ENCODE measurements at regions not wholly inside any gene's neighbourhood (a gene's known extent, or its start where the extent isn't known, plus 50 kb on each side); places are given as distances from the start of the nearest gene placed in this dataset.

DNA sequence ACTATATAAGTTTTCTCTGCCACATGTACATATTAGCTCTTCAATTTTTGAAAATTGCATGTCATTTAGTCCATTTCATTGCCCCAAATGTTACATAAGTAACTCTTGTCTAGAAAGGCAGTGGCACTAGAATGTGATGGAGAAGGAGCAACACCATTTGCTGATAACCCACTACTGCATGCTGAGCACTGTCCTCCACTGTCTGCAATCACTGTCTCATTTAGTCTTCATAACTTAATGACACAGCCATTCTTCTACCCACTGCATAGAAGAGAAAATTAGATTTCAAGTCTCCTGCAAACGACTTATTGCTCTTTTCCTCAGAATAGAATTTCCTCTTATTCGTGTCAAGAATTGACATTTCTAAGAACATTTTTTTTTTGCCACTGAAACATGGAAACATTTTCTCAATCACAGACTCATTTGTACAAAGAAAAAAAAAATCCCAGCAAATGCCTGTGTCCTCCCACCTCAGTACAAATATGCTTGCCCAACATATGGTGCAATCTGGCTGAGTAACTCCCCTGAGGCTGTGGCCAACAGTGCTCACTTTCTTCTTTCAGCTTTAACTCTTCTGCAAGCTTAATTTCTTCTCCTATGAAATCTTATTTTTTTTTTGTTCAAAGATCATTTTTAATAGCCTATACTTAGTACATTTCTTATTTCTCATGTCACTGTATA is 768.6 kb upstream of the HS6ST1 start:
- peak in 1 of 2 experiments; percentile 9 for DNase-seq (ENCODE audit: low read depth in 1 of 2, low spot score in 1 of 2)
- TF ChIP-seq, protein P1, sequence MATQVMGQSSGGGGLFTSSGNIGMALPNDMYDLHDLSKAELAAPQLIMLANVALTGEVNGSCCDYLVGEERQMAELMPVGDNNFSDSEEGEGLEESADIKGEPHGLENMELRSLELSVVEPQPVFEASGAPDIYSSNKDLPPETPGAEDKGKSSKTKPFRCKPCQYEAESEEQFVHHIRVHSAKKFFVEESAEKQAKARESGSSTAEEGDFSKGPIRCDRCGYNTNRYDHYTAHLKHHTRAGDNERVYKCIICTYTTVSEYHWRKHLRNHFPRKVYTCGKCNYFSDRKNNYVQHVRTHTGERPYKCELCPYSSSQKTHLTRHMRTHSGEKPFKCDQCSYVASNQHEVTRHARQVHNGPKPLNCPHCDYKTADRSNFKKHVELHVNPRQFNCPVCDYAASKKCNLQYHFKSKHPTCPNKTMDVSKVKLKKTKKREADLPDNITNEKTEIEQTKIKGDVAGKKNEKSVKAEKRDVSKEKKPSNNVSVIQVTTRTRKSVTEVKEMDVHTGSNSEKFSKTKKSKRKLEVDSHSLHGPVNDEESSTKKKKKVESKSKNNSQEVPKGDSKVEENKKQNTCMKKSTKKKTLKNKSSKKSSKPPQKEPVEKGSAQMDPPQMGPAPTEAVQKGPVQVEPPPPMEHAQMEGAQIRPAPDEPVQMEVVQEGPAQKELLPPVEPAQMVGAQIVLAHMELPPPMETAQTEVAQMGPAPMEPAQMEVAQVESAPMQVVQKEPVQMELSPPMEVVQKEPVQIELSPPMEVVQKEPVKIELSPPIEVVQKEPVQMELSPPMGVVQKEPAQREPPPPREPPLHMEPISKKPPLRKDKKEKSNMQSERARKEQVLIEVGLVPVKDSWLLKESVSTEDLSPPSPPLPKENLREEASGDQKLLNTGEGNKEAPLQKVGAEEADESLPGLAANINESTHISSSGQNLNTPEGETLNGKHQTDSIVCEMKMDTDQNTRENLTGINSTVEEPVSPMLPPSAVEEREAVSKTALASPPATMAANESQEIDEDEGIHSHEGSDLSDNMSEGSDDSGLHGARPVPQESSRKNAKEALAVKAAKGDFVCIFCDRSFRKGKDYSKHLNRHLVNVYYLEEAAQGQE (IDR thresholded peaks at IDR 0.05; ENCODE audit: insufficient replicate concordance, low read depth): no peak
- TF ChIP-seq POLR2AphosphoS5 (IDR thresholded peaks at IDR 0.05; ENCODE audit: low read depth): no peak
- no peak for TF ChIP-seq GABPA (IDR thresholded peaks at IDR 0.05; ENCODE audit: low read depth)
- no peak for TF ChIP-seq CTCF (IDR thresholded peaks at IDR 0.05; ENCODE audit: insufficient read depth, low read length)
- TF ChIP-seq SPI1 (IDR thresholded peaks at IDR 0.05; ENCODE audit: borderline replicate concordance, low read depth): no peak
- no peak overlapping the region for H3K27ac ChIP-seq (replicated peaks)

GRCh38 chr2:129091620-129092019 is 773.0 kb upstream of the HS6ST1 start:
- no peak overlapping the region for H3K4me3 ChIP-seq (replicated peaks; ENCODE audit: insufficient read depth, low read length)
- no peak for DNase-seq (ENCODE audit: low read depth in 1 of 2, low spot score in 1 of 2)
- no peaks in the 10 kb centered on the region for H3K27me3 ChIP-seq (ENCODE audit: insufficient read depth, poor library complexity, severe bottlenecking)
- H3K27ac ChIP-seq (replicated peaks): no peak overlapping the region
- TF ChIP-seq CTCF (IDR thresholded peaks at IDR 0.05; ENCODE audit: insufficient read depth, low read length) (no peak), GABPA (IDR thresholded peaks at IDR 0.05; ENCODE audit: low read depth) (no peak), POLR2AphosphoS5 (IDR thresholded peaks at IDR 0.05; ENCODE audit: low read depth) (no peak), SPI1 (IDR thresholded peaks at IDR 0.05; ENCODE audit: borderline replicate concordance, low read depth) (no peak)
- TF ChIP-seq, protein P1 (IDR thresholded peaks at IDR 0.05; ENCODE audit: insufficient replicate concordance, low read depth): no peak

More for the DNA sequence above, 768.6 kb upstream of the HS6ST1 start:
- Histone ChIP-seq H3K4me3 (replicated peaks; ENCODE audit: insufficient read depth, low read length) (no peak overlapping the region), H3K27me3 (ENCODE audit: insufficient read depth, poor library complexity, severe bottlenecking) (no peaks in the 10 kb centered on the region)

DNA sequence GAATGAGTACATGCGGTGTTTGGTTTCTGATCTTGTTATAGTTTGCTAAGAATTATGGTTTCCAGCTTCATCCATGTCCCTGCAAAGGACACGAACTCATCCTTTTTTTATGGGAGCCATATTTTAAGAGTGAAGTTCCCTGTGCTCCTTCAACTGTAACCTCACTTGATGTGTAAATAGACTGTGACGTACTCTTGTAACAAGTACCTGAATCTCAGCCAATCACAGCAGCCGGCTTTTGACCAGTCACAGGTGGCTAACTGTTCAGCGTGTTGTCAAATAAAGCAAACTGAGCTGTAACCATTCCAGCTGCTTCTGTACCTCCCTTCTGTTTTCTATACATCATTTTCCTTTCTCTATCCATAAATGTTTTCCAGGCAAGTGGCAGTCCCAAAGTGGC is 774.3 kb upstream of the HS6ST1 start:
- no peak overlapping the region for H3K4me3 ChIP-seq (replicated peaks; ENCODE audit: insufficient read depth, low read length)
- DNase-seq (ENCODE audit: low read depth in 1 of 2, low spot score in 1 of 2): no peak
- H3K27me3 ChIP-seq (ENCODE audit: insufficient read depth, poor library complexity, severe bottlenecking): no peaks in the 10 kb centered on the region

GRCh38 chr2:129101186-129101585 is 782.5 kb upstream of the HS6ST1 start:
- Histone ChIP-seq H3K27me3 (ENCODE audit: insufficient read depth, poor library complexity, severe bottlenecking) (no peaks in the 10 kb centered on the region), H3K4me3 (replicated peaks; ENCODE audit: insufficient read depth, low read length) (no peak overlapping the region), H3K27ac (replicated peaks) (no peak overlapping the region)
- no peak for DNase-seq (ENCODE audit: low read depth in 1 of 2, low spot score in 1 of 2)
- TF ChIP-seq GABPA (IDR thresholded peaks at IDR 0.05; ENCODE audit: low read depth) (no peak), SPI1 (IDR thresholded peaks at IDR 0.05; ENCODE audit: borderline replicate concordance, low read depth) (no peak), CTCF (IDR thresholded peaks at IDR 0.05; ENCODE audit: insufficient read depth, low read length) (no peak), POLR2AphosphoS5 (IDR thresholded peaks at IDR 0.05; ENCODE audit: low read depth) (no peak)
- TF ChIP-seq, protein P1 (IDR thresholded peaks at IDR 0.05; ENCODE audit: insufficient replicate concordance, low read depth): no peak

More for the DNA sequence above, 774.3 kb upstream of the HS6ST1 start:
- TF ChIP-seq SPI1 (IDR thresholded peaks at IDR 0.05; ENCODE audit: borderline replicate concordance, low read depth) (no peak), POLR2AphosphoS5 (IDR thresholded peaks at IDR 0.05; ENCODE audit: low read depth) (no peak)
- no peak overlapping the region for H3K27ac ChIP-seq (replicated peaks)

Measured in HL-60 (cell line).